Choroid plexus epithelial cell (primary cell): ENCODE measurements at regions not wholly inside any gene's neighbourhood (a gene's known extent, or its start where the extent isn't known, plus 50 kb on each side); places are given as distances from the start of the nearest gene placed in this dataset.
A peak's percentile ranks its signal among the peaks of the same experiment; 100 is the strongest.

Experiments used
- DNase-seq: peaks from one replicate; pipeline ENCODE4 v3.0.0-alpha.2; 2010; ENCODE audit warnings: low read depth
- H3K4me3 ChIP-seq: 2 replicates; pipeline ENCODE4 v1.5.1; 2011; ENCODE audit warnings: low read depth, mild to moderate bottlenecking, control low read depth, low read length, moderate library complexity
- CTCF ChIP-seq: conservative IDR thresholded peaks from 2 replicates; pipeline ENCODE4 v1.5.1; 2011; ENCODE audit warnings: low read depth, mild to moderate bottlenecking, control low read depth, inconsistent platforms, low read length, moderate library complexity

DNA sequence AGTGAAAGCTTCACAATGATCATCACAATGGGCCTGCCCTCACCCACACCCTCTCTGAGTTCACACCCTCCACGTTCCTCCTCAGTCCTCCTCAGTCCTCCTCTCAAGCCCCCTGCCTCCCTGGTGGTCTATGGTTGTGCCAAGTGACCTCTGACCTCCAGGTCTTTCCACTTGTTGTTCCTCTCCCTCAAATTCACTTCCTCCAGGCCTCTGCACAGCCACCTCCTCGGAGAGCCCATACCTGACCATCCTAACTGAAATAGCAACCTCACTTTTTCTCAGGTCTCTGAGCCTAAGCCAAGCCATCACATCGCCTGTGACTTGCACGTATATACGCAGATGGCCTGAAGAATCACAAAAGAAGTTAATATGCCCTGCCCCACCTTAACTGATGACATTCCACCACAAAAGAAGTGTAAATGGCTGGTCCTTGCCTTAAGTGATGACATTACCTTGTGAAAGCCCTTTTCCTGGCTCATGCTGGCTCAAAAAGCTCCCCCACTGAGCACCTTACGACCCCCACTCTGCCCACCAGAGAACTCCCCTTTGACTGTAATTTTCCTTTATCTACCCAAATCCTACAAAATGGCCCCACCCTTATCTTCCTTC lies 293.4 kb upstream of the TENM3 start:
- TF ChIP-seq CTCF: no peak
- no peak for DNase-seq
- no peak overlapping the region for H3K4me3 ChIP-seq

- no peak for DNase-seq
- H3K4me3 ChIP-seq: no peak overlapping the region
- TF ChIP-seq CTCF: no peak
These were observed 292.7 kb upstream of the TENM3 start for GRCh38 chr4:181950372-181951127.

DNA sequence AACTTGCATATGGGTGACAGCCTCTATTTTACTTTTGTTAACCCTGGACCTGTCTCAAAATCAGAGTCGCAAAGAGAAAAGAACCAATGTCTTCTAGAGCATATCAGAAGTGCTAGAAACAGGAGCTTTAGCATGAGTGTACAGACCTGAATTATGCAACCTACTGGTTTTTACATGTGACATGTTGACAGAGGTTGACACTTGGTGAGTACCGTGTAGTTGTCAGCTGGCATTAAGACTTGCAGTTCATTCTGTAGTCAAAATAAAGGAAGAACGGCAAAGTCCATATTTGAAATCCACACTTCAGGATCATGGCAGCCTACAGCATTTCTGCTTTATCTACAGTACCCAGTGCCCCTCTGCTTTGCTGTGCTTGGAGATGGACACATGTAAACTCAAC lies 291.9 kb upstream of the TENM3 start:
- no peak for DNase-seq
- H3K4me3 ChIP-seq: no peak overlapping the region
- no peak for TF ChIP-seq CTCF

DNA sequence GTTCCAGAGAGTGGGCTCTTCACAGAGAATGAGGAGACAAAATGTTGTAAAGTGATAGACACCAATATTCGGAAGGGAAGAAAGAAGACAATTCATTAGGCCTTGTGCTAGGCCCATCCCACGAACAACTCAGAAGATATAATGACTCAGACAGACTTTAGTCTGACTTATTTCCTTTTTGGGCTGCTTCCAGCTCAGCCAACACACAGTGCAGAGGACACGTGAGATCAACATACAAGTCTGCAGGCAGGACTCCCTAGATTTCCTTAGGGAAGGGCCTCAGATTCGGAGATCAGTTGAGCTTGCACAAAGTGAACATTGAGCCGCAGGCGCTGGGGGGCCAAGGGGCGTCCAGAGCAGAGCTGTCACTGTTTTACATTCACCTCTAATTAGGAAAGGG lies 290.7 kb upstream of the TENM3 start:
- TF ChIP-seq CTCF: no peak
- DNase-seq: peak; percentile 95
- no peak overlapping the region for H3K4me3 ChIP-seq

- no peak overlapping the region for H3K4me3 ChIP-seq
- no peak for TF ChIP-seq CTCF
- no peak for DNase-seq
These were observed 286.7 kb upstream of the TENM3 start for GRCh38 chr4:181956512-181956911.

DNA sequence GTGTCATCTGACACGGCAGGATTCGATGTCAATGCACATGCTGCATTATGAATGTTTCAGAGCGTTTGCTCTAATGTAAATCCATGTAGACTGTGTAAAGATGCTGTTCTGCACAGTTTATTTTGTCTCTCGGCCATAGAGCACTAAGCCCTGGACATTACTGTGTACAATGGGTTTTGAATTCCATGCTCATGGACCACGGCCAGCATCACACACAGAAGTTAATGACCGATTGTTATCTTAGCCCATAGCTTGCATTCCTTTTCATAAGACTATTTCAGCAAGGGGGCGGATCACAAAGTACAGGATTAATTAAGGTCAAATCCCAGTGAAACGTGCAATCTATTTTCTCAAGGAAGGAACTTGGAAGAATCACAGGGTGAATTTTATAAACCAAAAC lies 286.1 kb upstream of the TENM3 start:
- no peak for TF ChIP-seq CTCF
- no peak overlapping the region for H3K4me3 ChIP-seq
- peak; percentile 91 for DNase-seq

GRCh38 chr4:181958446-181958845 lies 284.8 kb upstream of the TENM3 start:
- H3K4me3 ChIP-seq: no peak overlapping the region
- no peak for TF ChIP-seq CTCF
- peak; percentile 79 for DNase-seq
